ENCODE measurements at regions not wholly inside any gene's neighbourhood (a gene's known extent, or its start where the extent isn't known, plus 50 kb on each side); places are given as distances from the start of the nearest gene placed in this dataset.

GRCh38 chr13:97875911-97876310, 77.6 kb upstream of the IPO5 start (continued):
- no peak for TF ChIP-seq E4F1 (CRISPR knock-in tag; IDR thresholded peaks at IDR 0.05; ENCODE audit: borderline replicate concordance)
- TF ChIP-seq SMARCA4 (IDR thresholded peaks at IDR 0.05), result no peak
- no peak for TF ChIP-seq HLTF (IDR thresholded peaks at IDR 0.05)
- no peak for TF ChIP-seq ZNF584 (CRISPR knock-in tag; IDR thresholded peaks at IDR 0.05; ENCODE audit: low read depth)
- no peak for TF ChIP-seq HDAC8 (tag; IDR thresholded peaks at IDR 0.05)
- no peak for TF ChIP-seq HIVEP1 (CRISPR knock-in tag; IDR thresholded peaks at IDR 0.05)
- TF ChIP-seq ZNF197 (CRISPR knock-in tag; IDR thresholded peaks at IDR 0.05; ENCODE audit: low read depth), result no peak
- no peak for TF ChIP-seq CGGBP1 (CRISPR knock-in tag; IDR thresholded peaks at IDR 0.05)

Measured in K562 (cell line).